ENCODE measurements at regions not wholly inside any gene's neighbourhood (a gene's known extent, or its start where the extent isn't known, plus 50 kb on each side); places are given as distances from the start of the nearest gene placed in this dataset.

DNA sequence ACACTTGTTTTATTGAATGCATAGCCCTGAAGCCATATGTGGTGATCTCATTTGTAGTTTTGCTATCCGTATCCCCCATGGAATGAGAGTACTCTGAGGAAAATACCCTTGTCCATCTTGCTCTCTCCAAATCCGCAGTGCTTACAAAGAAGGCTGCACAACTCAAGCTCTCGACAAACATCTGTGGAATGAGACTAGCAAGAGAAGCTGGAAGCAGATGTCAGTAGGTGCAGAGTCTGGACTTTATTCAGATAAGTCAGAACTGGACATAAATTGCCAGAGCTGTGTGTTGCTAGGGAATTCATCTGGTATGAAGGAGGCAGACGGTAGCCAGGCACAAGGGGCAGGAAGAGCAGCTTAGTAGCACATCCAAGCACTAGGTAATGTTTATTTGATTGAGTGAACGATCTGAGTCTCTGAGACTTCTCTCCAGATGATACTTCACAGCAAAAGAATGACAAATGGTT lies 1046.2 kb downstream of the XPNPEP1 start:
- Histone ChIP-seq H3K27ac (ENCODE audit: low read depth, low read length) (no peak overlapping the region), H3K9me3 (ENCODE audit: control insufficient read depth, insufficient read depth, low read length) (no peaks in the 10 kb centered on the region), H3K4me3 (ENCODE audit: low read depth, low read length) (no peak overlapping the region), H3K27me3 (ENCODE audit: control insufficient read depth, insufficient read depth, low read length) (no peaks in the 10 kb centered on the region)
- ChIA-PET POLR2A (no interaction called here), CTCF (interaction anchor here (1.4 kb wide), 1 partner anchor 34 kb away, joined by 3 read pairs; no protein-coding TSS in a partner anchor)
- DNase-seq (ENCODE audit: low read depth, low spot score) = peak; percentile 16
- no peak for TF ChIP-seq CTCF (IDR thresholded peaks at IDR 0.05; ENCODE audit: low read depth, low read length)

DNA sequence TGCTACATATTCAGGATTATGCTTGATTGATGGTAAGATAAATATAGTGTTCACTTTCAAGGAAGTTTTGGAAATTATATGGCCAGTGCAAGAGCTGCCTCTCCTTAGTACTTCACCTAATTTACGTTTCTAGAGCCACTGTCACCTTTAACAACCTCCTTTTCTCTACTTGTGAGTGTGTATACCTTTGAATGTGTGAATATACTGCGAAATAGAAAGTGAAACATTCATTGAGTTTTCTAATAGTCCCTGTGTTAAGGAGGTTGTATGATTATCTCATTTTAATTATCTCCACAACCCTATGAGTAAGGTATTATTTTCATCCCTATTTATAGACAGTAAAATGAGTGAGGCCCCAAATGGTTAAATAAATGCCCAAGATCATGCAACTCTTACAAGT lies 1050.5 kb downstream of the XPNPEP1 start:
- H3K9me3 ChIP-seq (ENCODE audit: control insufficient read depth, insufficient read depth, low read length) = no peaks in the 10 kb centered on the region
- H3K27ac ChIP-seq (ENCODE audit: low read depth, low read length) = no peak overlapping the region
- no peak for DNase-seq (ENCODE audit: low read depth, low spot score)
- ChIA-PET POLR2A (no interaction called here), CTCF (no interaction called here)
- TF ChIP-seq CTCF (IDR thresholded peaks at IDR 0.05; ENCODE audit: low read depth, low read length) = no peak
- H3K4me3 ChIP-seq (ENCODE audit: low read depth, low read length) = no peak overlapping the region
- H3K27me3 ChIP-seq (ENCODE audit: control insufficient read depth, insufficient read depth, low read length) = no peaks in the 10 kb centered on the region

- ChIA-PET POLR2A (no interaction called here), CTCF (no interaction called here)
- DNase-seq (ENCODE audit: low read depth, low spot score) = no peak
- TF ChIP-seq CTCF (IDR thresholded peaks at IDR 0.05; ENCODE audit: low read depth, low read length) = no peak
- Histone ChIP-seq H3K27me3 (ENCODE audit: control insufficient read depth, insufficient read depth, low read length) (no peaks in the 10 kb centered on the region), H3K4me3 (ENCODE audit: low read depth, low read length) (no peak overlapping the region), H3K9me3 (ENCODE audit: control insufficient read depth, insufficient read depth, low read length) (no peaks in the 10 kb centered on the region), H3K27ac (ENCODE audit: low read depth, low read length) (no peak overlapping the region)
These were observed 1054.4 kb downstream of the XPNPEP1 start for GRCh38 chr10:108868881-108869280.

DNA sequence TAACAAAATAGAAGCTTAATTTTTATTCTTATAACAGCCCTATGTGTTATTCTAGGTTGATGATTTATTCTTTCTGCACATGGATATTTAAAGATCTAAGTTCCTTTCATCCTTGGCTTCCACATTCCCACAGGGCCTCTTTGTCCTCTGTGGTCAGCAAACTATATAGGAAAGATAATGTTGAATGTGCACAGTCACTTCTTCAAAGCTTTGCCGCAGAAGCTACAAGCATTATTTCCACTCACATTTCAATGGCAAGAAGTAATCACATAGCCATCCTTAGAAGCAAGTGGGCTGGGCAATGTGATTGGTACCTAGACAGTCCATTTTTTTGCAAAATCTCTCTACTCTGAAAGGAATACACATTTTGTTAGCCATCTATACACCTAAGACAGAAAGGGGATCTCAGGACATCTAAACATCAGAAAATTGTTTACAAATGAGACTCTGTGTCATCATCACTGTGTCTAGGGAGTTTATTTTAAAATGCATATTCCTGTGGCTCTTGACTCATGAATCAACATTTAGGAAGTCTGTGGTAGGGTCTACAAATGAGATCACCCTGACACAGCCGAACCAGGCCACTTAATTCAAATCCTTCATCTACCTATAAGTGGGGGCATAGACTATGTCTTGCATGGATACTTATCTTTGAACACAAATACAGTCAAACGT lies 1060.5 kb downstream of the XPNPEP1 start:
- CTCF ChIA-PET = no interaction called here
- no peak overlapping the region for H3K27ac ChIP-seq (ENCODE audit: low read depth, low read length)
- peak; percentile 23 for DNase-seq (ENCODE audit: low read depth, low spot score)
- no peak for TF ChIP-seq CTCF (IDR thresholded peaks at IDR 0.05; ENCODE audit: low read depth, low read length)
- no peaks in the 10 kb centered on the region for H3K9me3 ChIP-seq (ENCODE audit: control insufficient read depth, insufficient read depth, low read length)
- POLR2A ChIA-PET = no interaction called here
- no peaks in the 10 kb centered on the region for H3K27me3 ChIP-seq (ENCODE audit: control insufficient read depth, insufficient read depth, low read length)
- no peak overlapping the region for H3K4me3 ChIP-seq (ENCODE audit: low read depth, low read length)

DNA sequence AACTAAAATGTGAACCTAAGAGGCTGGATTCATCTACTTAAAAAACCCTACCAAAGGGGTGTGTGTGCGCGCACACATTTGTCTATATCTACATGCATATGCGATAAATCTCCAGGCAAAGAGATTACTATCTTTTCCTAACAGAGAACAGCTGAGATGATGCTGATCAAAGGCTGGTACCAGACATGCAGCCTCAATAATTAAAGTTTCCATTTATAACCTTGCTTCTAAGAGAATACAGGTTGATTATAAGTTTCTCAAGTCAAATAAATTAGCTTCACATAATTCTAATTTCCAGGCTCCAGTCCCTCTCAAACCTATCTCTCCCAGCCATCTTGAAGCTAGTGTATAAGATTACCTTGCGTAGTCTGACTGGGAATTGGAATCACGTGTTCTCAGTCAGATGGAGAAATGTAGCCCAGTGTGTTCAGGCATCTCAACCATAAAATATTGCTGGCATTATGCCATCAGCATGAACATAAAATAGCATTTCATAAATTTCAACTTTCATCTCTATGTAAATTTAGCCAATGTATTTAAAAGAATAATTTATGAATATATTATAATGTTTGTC lies 1062.0 kb downstream of the XPNPEP1 start:
- TF ChIP-seq CTCF (IDR thresholded peaks at IDR 0.05; ENCODE audit: low read depth, low read length) = no peak
- Histone ChIP-seq H3K9me3 (ENCODE audit: control insufficient read depth, insufficient read depth, low read length) (no peaks in the 10 kb centered on the region), H3K27me3 (ENCODE audit: control insufficient read depth, insufficient read depth, low read length) (no peaks in the 10 kb centered on the region), H3K27ac (ENCODE audit: low read depth, low read length) (no peak overlapping the region), H3K4me3 (ENCODE audit: low read depth, low read length) (no peak overlapping the region)
- ChIA-PET POLR2A (no interaction called here), CTCF (interaction anchor here (1.1 kb wide), 1 partner anchor 51 kb away, joined by 3 read pairs; no protein-coding TSS in a partner anchor)
- DNase-seq (ENCODE audit: low read depth, low spot score) = no peak
